ENCODE measurements at regions not wholly inside any gene's neighbourhood (a gene's known extent, or its start where the extent isn't known, plus 50 kb on each side); places are given as distances from the start of the nearest gene placed in this dataset.
"Not testable (repeated sequence)": the region's sequence is repeated elsewhere in the genome, so short reads cannot be mapped to it uniquely, and the experiment has no call there.

DNA sequence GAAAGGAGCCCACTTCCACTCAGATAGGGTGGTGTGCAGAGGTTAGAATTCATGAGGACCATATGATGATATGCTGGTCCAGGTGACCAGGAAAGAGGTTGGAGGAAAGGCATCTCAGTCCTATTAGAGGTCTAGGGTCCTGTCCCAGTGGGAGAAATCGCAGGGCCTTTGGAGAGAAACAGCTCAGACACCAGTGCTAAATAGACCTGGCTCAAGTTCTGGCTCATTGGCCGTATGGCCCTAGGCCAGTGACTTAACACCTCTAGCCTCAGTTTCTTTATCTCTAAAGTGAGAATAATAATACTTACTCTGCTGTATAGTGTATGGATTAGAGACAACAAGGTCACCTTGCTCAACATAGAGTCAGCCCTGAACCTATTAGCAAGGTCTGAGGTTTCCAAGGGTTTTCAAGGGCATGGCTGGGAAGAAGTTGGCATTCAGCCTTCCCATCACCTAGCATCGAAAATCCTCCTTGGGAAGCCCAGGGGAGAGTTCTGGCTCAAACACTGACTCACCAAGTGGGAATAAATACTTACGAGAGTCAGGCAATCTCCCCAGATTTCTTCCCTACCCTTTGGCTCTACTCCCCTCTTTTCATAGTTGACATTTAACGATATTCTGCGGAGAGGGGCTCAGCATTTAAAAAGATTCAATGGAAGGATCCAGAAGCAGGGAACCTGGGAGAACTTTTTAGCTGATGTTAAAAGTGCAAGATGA lies 473.1 kb upstream of the PODXL start:
- no peak for DNase-seq

DNA sequence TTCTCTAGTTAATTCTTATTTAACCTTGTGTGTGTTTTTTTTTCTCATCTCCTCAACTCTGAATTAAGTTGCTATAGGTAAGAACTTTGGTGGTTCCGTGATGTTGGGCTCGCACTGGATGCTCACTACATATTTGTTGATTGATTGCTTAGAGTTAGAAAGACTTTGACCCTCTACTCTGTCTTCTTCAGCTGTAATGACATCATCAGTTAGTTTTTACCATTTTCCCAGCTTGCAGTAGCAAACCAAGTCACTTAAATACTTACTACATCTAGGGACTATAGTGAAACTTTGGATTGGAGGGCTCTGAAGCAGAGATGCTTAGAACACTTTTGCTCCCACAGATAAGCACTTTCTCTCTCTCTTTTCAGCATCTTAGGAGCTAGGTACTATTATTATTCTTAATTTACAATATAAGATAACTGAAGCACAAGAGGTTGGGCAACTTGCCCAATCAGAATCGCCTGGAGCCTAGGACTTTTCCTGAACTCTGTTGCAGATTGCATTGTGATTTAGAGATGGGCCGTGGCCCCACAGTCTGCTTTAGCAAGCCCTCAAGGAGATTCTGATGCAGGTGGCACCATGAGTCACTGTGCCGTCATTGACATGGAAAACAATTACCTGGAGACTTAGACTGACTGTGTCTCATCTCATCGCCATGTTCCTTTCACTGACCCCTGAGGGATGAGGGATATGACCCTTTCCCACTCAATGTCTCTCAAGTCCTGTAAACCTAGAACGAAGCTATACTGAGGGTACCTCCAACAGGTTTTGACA lies 471.9 kb upstream of the PODXL start:
- DNase-seq = no peak

DNA sequence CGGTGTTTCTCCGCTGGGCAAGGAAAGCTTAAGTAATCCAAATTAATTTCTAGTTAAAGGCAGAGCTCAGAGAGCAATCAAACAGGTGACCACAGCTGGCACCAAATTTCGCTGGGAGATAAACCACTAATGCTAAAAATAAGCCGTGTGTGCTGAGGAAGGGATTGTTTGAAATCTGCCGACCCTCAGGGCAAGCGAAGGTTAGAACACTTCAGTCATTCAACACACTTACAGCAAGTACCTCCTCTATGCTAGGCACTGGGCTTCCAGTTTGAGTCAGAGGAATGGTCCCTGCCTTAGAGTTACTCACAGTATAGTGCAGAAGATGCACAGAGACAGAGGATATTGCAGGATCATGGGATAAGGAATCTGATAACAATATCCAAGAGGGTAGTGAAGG lies 467.9 kb upstream of the PODXL start:
- no peak for DNase-seq

DNA sequence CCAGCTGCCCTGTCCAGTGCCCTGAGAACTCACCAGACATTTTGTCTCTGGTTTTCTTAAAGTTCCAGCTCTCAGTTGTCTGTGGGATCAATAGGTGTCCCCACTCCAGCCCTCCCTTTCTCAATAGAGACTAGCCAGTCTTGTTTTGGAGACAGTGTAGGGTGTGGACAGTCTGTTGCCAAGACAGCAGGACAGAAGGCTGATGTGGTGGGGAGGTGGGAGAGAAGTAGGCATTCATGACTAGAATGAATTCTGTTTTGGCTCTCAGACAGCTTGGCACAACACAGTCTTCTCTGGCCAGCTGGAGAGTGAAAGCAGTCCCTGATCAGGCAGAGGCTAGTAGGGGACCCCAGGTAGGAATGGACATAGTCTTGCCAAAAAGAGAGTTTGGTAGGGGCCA lies 467.0 kb upstream of the PODXL start:
- no peak for DNase-seq

DNA sequence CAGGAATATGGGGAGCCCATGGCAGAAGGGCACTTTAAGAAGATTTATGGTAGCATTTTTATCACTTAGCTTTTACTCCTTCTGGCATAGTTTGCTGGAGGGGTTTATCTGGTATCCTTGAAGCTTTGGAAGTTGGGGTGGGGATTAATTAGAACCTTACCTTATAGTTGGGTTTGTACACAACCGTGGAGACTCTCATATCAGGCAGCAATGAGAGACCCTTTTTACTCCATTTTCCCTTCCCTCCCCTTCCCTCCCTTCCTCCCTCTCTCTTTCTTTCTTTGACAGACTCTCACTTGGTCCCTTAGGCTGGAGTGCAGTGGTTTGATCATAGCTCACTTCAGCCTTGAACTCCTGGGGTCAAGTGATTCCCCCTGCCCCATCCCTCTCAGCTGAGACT lies 465.8 kb upstream of the PODXL start:
- no peak for DNase-seq

DNA sequence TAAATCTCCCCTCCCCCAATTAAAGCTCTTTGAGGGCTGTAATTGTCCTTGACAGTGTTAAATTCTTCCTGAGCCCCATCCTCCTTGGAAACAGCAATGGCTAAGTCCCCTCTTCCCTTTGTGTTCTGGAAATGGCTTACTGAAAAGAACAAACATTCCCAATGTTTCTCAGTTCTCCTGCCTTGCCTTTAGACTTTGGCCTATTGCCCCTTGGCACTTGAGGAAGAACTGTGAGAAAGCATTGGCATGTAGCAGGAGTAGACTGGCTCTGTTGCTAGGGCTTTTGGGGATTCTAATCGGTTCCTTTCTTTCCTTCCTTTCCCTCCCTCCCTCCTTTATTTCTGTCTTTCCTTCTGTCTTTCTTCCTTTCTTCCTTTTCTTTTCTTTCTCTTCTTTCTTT lies 463.3 kb upstream of the PODXL start:
- DNase-seq = no peak

DNA sequence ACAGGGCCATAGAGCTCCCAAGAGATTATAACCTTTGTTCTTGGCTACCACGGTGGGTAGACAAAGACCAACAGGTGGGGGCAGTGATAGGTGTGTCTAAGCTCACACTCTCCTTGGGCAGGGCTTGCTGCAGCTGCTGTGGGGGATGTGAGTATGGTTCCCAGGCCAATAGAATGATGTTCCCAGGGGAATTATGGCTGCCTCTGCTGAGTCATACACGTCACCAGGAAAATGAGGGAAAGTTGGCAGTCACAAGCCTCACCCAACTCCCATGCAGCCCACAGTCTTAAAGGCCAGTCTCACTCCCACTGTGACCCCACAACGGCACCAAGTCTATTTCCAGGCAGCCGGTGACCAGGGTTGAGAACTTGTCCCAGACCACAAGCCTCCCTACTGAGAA lies 453.4 kb upstream of the PODXL start:
- no peak for DNase-seq

DNA sequence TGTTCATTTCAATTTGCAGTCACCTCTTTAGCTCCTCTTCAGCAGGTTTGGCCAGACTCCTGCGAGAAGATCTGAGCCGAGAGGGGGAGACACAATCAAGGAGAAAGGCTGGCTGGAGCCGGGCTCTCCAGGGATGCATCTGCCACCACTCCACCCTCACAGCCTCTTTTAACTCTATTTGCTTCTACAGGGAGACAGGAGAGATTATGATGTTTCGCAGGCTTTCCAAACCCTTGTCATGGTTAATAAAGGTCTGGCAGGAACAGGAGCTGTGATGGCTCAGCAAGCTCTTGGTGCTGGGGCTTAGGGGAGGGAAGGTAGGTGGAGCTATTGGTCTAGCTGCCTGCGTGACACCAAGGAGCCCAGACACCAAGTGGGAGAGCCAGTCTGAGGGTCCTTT lies 448.1 kb upstream of the PODXL start:
- no peak for DNase-seq

DNA sequence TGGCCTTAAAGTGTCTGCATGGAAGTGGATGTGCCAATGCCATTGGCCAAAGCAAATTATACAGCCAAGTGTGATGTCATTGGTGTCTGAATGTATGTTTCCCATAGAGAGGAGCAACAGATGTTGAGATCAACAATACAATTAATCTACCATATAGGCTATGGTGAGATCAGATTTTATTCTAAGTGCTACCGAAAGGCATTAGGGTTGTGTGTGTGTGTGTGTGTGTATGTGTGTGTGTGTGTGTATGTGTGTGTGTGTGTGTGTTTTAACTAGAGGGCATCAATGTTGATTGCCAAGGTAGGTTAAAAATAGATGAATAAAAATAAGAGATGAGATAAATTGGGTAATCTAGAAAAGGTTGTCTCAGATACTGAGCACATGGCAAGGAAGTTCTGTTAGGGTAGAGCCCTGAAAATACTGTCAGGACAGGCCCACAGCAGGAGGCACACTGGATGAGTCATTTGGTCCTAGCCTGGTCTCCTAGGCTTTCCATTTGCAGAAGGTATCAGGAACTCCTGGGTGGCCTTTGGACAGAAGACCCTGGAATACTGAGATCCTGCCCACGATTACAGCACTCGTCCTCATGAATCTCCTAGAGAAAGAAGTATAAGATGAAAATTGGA lies 446.0 kb upstream of the PODXL start:
- no peak for DNase-seq

DNA sequence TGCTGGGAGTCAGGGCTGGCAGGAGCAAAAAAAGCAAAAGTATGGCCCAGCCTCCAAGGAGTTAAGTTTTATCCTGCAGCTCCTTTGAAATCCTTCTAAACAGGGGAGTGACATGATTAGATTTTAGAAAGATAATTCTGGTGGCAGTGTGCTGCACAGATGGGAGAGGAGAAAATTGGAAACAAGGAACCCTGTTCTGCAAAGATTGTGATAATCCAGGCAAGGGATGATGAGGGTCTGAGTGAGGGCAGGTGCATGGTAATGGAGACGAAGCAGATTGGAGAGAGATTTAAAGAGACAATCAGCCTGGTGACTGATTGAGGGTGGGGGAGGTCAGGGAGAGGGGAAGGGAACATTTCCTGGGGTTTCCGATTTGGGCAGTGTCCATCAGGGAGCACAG lies 444.7 kb upstream of the PODXL start:
- DNase-seq = no peak

DNA sequence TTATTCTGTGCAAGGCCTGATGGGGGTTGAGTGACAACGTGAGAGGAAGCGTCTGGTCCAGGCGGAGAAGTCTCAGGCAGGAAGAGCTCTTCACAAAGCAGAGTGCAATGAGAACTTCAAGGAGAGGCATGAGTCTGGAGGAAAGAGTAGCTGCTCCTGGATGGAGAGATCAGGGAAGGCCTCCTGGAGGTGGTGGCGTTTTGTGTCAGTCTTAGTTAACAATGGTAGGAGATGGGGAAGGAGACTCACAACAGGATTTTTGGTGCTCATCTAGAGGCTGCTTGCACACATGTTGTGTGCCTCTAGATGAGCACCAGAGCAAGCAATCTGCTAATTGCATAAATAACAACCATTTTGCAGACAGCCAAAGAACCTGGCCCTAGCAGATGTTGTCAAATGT lies 442.8 kb upstream of the PODXL start:
- no peak for DNase-seq

DNA sequence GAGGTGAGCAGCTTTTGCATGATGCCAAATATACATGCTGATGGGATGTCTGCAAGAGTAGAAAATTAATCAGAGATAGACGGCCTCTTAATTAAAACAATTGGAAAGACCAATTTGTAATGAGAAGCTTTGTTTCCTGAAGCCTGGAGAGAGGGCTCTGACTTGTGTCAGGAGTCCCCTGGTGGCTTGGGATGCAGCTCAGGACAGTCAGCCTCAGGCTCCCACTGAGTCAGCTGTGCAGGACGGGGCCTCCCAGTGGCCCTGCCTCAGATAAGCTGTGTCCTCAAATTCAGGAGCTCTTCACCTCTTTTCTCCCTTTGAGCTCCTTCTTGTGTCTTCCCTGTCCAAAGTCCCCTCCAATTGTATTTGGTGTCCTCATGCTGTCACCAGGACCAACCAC lies 438.9 kb upstream of the PODXL start:
- DNase-seq = no peak

DNA sequence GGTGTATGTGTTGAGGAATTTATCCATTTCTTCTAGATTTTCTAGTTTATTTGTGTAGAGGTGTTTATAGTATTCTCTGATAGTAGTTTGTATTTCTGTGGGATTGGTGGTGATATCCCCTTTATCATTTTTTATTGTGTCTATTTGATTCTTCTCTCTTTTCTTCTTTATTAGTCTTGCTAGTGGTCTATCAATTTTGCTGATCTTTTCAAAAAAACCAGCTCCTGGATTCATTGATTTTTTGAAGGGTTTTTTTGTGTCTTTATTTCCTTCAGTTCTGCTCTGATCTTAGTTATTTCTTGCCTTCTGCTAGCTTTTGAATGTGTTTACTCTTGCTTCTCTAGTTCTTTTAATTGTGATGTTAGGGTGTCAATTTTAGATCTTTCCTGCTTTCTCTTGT lies 424.6 kb upstream of the PODXL start:
- DNase-seq = not testable (repeated sequence)

DNA sequence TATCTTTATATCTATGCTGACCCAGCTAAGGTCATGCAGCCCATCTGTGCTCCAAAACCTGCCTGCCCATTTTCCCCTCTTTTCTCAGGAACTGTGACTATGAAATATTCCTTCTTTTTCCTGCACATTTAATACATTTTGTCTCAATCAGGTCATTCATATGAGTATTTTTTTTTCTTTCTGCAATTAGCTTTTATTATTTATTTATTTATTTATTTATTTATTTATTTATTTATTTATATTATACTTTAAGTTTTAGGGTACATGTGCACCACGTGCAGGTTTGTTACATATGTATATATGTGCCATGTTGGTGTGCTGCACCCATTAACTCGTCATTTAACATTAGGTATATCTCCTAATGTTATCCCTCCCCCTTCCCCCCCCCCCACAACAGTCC lies 421.7 kb upstream of the PODXL start:
- not testable (repeated sequence) for DNase-seq

DNA sequence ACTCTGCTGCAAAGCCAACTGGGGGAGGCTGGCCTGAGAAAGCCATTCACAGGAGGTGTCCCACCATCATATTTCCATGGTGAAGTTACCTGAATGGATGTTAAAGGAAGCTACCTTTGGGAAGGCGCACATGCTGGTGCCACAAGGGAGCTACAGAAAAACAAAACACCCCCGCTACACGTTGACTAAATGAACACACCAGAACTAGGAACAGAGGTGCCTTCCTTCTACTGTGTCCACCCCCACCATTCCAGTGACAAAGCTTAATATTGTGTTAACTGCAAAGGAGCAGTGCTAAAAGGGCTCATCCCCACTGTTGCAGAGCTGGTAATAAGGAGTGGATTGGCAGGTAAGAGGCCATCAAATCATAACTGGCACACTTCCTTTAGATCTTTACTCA lies 420.0 kb upstream of the PODXL start:
- DNase-seq = no peak

DNA sequence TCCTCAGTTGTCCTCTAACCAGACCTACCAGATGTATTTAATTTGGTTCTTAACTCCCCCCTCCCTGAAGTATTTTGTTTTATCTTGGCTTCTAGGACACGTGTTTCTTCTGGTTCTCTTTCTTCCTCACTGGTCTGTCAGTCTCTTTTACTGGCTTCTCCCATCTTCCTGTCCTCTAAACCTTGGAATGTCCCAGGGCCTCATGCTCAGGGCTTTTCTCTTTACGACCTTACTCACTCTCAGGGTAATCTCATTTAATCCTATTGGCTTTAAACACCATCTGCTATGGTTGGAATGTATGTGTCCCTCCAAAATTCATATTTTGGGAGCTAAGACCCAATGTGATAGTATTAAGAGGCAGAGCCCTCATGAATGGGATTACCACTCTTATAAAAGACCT lies 418.2 kb upstream of the PODXL start:
- DNase-seq = no peak

DNA sequence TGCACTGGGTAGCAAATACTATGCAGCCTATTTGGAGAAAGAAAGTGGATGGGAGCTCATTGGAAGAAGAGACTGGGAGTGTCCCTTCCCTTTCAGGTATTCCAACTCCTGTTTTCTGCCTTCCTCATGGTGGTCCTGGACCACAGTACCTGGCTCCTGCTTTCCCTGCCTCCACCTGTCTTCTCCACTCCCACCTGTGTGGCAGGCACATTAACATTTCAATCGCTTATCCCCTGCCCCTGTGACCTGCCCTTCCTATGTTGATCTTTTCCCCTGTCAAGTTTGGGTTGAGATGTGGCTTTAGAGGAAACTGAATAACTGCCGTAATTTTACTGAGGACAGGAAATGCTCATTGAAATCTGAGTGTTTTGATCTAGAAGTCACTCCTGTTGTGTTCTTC lies 415.8 kb upstream of the PODXL start:
- no peak for DNase-seq

DNA sequence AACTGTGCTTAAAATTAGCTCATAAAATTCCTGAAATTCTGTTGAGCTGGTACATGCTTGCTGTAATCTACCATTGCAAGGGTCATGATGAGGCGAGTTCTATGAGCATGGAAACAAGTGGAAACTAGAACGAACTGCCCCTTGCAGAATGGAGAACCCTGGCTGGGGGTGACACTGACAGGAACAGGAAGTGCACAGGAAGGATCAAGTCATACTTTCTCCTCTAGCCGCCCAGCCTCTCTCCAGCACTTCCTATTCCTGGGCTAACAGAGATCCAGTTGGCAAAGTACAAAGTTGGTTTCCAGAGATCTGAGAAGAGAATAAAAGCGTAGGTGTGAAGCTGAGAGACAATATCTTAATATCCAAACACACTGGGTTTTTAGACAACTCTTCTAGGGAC lies 414.2 kb upstream of the PODXL start:
- no peak for DNase-seq

DNA sequence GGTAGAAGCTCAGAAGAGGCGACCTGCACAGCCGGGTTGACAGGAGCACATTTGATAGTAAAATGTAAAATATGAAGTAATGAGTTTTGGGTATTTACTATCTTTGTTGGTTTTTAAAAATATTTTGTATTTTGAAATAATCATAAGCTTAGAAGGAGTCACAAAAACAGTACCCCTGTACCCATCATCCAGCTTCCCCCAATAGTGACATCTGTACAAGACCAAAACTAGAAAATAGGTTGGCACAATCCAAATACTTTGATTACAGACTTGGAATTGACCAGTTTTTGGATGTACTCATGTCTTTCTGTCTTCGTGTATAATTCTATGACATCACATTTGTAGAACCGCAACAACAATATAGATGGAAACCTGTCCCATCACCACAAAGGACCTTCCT lies 413.1 kb upstream of the PODXL start:
- DNase-seq = no peak

DNA sequence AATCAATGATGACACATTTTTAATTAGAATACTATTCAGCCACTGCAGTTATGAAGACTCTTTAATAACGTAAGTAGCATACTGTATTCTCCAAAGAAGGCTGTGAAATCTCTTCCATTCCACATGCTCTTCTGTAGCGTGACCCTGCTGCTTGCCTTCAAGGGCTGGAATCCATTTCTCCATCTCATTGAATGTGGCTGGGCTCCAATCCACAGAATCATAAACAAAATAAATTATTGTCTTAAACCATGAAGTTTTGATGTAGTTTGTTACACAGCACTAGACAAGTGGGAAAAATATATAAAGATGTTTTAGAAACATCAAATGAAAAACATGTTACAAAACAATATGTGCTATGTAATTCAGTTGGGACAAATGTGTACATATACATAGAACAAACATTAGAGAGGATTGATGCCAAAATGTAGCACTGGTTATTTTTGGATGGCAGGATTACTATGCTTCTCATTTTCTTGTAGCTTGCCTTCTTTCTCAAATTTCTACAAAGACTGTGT lies 410.8 kb upstream of the PODXL start:
- no peak for DNase-seq

DNA sequence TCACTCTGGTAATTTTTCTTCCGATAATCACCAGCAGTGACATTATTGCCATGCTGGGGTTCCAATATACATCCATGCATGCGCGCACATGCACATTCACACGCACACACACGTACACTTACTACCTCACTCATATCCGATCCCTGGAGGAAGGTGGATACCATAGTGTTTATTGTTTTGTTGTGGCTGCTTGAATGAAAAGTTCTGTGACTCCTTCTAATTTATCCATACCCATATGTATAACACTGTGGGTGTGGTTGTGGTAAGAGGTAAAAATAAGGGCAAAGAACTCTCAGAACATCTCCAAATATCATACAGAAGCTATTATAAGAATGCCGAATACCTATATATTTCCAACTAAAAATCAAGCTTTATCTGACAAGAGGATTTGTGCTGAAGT lies 407.8 kb upstream of the PODXL start:
- DNase-seq = no peak

DNA sequence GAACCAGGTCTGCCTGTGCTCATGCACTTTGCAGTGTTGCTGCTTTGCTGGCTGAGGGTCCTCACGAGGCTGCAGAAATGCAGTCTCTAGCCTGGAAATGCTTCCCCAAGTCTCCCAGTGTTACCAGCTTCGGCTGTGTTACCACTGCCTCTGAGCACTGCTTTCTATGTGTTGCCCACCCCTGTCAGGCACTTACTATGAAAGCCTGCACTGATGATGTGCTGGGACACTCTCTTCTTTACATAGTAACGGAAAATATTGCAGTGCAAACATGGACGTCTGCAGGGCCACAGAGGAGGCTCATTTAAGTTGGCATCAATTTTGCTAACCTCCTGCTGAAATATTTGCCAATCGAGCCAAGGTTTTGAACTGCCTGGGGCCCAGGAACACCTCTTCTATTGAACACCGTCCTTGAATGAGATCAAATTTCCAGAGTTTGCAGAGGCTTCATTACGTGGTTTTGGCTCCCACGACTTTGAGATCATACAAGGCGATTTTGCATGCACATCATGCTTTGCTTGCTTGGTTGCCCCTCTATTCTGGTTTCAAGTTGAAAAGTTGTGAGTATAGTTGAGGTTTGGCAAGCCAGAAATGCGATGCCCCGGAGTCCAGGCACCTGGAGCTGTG lies 404.7 kb upstream of the PODXL start:
- DNase-seq = no peak

DNA sequence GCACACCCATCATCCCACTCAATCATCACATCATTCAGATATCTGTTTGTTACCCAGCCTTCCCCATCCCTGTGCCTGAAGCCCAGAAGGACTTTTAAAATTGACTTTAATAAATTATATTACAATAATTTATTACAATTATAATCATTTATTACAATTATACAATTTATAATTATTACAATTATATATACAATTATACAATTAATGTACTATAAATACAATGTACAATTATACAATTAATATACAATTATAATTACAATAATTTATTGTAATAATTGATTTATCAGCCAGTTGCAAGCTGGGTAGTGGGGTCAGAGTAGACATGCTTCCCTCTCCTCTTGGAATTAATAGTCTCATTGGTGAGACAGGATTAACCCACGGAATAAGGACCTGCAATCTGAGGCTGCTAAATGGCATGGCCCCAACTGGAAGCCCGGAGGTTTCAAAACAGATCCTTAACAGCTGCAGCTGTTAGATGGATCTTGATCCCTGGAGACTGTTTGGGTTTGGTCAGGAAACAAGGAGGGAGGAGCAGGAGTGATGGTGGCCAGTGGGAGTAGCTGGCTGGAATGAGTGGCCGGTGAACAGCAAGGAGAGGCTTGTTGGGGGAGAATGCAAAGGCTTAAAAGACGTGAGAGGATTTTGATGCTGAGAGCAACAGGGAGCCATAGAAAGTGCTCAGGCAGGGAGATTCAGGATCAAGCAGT lies 402.8 kb upstream of the PODXL start:
- no peak for DNase-seq
